GM21390 (cell line): ENCODE measurements at regions not wholly inside any gene's neighbourhood (a gene's known extent, or its start where the extent isn't known, plus 50 kb on each side); places are given as distances from the start of the nearest gene placed in this dataset.

ENCODE experiments used
- ATAC-seq: cut with Tn5 transposase; IDR thresholded peaks from one replicate; pipeline ENCODE4 v1.9.1; 2021; ENCODE audit not compliant: unreplicated experiment

DNA sequence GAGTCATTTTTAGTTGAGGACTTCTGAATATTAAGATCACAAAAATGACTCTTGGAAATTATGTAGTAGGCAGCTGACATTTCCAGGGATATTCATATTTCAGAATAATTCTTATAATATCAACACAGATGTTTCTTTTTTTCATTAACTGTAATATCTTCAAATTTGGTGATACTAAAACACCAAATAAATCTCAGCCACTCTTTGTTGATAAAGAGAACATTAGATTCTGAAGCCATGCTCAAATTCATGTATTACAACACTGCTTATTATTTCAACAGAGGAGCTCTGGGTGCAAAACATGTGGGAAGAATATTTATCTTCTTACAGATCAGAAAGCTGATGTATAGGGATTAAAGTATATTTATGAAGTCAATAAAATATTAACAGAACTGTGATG lies 355.4 kb downstream of the CRPPA start:
- ATAC-seq = no peak

DNA sequence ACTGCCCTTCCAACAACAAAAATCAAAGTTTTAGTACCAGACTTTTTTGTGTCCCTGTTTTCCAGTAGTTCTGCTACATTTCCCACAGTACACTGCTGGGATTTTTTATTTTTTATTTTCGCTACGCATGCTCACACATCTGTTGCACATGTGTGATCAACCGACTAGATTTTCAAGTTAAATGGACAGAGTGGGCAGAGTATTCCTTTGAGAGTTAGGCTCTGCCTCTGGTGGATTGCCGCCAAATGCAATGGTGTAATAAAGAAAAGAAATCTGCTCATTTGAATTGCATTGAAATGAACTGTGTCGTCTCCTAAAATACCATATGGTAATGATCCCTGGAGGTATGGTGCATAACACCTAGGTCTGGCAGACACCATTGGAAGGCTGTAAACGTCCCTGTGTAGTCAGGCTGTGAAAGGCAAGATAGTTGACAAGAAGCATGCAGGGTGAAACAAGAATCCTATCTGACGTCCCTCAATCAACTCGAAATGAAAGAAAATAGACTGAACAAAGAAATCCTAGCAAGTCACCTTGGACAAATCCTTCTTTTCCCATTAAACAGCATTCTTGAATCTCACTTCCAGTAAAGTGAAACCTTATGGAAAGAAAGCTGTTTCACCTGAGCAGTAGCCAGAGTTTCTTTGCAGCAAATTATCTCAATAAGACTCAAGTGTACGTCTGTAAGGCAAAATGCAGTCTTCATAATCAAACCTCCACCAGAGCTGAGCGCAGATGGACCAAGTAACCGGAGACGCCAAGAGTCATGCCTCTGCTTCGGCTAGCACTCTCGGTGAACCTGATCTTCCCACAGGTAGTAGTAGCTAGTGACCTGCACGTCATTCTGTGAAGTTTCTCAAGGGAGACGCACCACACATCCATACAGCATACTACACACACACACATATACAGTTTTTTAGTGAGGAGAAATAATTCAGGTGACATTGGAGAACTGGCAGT lies 357.3 kb downstream of the CRPPA start:
- no peak for ATAC-seq

DNA sequence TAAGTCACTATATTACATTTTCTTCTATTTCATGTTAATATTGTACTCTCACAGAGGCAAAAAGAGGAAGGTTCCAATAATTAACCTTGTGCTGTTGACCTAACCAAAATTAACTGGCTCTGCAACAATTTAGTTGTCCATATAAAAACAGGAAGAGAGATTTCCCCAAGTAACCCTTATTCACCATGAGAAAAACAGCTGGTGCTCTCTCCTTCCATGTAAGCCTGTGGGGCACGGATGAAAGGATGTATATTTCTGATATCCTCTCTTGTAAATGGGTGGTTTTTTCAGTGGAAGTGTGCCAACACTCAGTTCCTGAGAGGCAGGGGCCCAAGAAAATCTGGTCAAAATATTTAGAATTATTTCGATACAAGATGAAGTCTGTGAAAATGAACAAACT lies 358.1 kb downstream of the CRPPA start:
- no peak for ATAC-seq

DNA sequence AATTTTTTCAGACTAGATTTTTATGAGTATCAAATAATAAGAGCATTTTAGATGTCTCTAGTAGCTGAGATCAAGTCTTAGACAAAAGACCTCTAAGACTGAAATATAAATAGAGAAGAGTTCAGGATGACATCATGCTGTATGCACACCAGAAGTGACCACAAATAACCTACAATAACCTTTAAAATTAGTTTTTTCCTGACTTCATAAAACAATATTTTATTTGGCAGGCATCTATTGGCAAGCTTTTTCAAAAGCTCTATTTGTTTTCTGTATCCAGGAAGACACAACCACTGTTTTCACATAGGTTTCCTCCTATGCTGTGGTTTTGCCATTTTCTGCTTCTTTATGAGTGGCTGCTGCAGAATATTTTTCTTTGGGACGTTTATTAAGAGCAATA lies 359.1 kb downstream of the CRPPA start:
- ATAC-seq = no peak

DNA sequence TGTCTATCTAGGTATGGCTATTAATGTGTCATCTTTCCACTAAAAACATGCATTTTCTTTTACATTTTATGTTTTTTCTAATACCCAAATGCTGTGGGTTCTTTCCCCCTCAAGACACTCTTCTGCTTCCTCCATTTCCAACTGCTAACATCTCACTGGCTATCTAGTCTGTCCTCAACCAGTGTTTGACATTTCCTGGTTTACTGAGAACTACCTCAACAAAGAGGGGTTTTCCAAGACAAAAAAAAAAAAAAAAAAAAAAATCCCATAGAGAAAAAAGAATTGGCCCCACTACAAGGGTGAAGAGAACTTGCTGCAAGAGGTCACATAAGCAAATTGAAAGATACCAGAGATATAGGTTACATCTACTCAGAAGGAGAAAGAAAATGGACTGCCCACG lies 359.7 kb downstream of the CRPPA start:
- ATAC-seq = no peak

DNA sequence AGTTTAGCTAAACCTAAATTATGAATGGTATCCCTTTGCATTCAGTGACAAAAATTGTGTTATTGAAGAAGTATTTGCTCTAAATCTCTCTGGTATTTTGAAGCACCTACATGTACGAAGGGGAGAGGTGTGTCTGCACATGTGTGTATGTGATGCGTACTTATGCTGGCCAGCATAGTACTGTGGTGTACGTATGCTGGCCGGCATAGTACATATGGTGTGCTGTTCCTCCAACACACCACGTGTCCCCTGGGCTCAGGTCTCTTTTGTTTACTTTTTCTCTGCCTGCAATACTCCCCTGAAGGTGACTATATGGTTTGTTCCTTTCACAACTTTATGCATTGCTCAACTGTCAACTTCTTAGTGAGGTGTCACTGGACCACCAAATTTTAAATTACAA lies 360.3 kb downstream of the CRPPA start:
- no peak for ATAC-seq

DNA sequence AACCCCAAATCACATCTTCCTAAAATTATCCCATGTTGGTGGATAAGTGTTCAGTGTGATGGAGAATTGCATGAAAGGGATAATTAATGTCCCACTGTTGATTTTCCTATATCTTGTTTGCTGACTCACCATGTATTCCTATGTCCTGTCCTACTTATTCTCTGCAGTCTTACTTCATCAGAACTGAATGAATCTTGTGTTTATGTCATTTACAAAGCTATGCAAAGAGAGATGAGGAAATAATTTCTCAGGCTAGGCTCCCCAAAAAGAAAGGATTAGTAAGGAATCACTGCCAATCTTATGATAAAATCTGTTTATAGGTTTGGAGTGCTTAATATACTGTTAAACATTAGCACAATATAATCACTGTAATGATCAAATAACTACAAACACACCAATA lies 360.8 kb downstream of the CRPPA start:
- ATAC-seq = no peak

DNA sequence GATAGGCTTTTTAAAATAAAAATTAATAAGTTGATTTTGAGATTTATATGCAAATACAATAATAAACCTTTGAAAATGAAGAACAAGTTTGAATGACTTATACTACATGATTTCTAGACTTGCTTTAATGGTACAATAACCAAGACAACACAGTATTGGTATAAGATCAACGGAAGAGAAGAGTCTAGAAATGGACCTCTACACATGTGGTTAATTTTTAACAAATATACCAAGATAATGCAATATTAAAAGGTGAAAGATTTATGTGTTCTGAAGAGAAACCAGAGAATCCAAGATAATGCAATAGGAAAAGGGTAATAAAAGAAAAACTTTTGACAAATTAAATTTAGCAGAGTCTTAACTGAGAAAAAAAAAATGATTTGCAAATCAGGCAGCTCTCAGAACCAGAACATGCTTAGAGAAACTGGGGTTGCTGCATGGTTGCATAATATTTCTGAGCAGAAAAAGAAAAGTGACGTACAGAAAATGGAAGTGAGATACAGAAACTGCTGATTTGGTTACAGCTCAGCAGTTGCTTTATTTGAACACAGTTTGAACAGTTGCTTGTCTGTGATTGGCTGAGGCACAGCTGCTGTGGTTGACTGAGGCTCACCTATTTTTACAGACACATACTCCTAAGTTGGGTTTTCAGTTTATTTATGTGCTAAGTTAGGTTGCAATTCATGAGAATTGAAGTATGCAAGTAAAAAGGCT lies 365.9 kb downstream of the CRPPA start:
- ATAC-seq = peak; percentile 83

DNA sequence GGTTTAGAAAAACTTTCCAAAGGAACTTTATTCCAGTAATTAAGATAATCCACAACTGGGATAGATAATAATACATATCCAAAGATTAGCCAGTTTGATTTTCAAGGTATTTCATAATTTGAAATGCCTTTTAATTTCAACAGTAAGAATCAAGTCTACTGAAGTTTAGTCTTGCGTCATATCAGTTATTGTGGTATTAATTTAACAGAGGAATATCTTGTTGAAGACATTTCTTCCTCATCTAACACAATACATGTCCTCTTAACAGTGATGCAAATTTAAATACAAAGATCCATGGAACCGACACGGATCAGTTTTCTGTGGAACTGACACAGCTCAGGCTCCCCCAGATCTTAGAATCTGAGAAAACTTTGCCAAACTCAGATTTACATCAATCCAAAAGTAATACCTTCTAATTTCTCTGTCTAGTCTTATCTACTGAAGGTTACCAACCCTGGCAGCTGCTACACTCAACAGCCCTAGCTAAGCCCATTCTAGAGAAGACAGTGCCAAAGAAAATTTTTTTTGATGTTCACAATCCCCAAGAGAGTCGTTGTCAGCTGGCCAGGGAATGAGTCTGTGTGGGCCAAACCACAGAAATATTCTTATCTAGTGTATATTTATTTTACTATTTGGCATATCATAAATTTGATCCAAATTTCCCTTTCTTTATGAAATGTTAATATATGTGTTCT lies 365.2 kb upstream of the MEOX2 start:
- ATAC-seq = no peak

DNA sequence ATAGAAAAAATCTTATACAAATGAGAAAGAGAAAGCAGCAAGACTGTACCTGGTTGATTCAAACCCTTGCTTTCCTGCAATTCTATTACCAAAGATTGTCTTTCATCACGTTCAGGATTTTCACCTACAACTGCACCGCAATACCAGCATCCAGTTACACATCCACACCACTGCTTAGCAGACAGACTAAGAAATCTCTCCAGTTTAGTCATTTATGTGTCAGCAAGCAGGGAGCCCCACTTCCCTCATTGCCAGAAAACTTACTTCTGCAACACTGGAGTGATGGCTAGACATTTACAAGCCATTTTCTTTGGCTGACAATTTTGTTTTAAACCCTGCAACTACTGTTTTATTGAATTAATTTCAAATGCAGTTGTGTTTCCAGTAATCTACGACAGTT lies 359.6 kb upstream of the MEOX2 start:
- no peak for ATAC-seq

DNA sequence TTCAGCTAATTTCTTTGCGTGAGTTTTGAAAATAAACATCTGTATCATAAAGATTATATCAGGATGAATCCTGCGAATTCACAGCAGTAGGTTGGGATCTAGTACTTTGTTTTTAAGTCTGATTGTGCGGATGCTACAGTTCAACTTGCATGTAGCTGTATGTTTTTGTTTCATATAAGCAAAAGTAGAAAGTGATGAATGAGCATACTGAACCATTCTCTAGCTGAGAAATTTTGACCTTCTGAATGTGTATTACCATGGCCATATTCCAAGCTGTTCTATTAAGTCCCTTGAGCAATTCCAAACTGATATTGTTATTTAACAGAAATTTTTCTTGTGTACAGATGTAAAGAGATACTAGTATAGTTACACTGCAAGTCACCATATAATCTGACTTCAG lies 358.8 kb upstream of the MEOX2 start:
- ATAC-seq = no peak

DNA sequence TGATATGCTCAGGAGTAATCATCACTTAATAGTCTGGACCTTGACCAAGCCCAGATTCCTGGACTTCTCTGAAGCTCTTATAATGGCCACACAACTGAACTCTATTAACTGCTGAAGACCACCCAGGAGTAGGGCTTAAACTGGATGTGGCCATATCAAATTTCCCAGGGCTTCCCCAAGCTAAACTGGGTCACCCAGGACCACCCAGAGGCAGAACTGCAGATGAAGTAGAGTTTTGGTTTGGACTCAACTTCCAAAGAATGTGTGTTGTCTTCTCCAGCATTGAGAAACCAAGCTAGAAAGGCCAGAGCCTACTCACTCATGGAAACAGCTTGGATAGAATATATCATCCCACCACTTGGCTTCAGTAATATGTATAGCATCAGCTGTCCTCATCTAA lies 358.2 kb upstream of the MEOX2 start:
- ATAC-seq = no peak

DNA sequence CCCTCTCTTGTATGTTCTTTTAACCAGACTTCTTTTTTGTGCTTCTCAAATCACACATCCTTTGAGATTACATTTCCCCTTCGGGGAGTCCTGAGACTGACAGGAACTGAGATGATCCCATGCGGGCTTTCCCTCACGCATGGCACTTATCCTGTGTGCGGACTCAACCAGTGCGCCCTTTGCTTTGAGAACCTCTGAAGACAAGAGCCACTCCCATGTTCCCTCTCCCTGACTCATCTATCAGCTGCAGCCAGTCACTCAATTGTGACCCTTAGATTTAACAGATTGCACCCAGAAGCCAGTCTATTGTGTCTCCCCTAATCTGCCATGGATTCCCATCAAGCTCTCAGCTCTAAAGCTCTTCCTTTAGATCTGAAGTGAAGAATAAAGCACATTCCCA lies 353.9 kb upstream of the MEOX2 start:
- no peak for ATAC-seq

DNA sequence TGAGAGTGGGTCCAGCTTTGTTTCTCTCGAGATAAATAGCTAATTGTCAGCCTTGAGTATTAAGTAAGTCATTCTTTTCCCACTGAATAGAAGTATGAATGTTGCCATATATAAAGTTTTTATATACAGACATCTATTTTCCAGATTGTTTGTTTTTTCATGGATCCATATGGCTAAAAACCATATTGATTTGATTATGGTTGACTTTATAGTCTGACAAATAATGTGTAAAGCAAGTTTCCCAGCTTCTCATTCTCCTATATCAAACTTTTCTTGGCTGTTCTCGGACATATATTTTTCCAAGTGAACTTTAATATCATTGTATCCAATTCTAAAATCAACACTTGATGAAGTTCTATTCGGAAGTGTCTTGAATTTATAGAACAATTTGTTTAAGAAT lies 352.4 kb upstream of the MEOX2 start:
- ATAC-seq = no peak

DNA sequence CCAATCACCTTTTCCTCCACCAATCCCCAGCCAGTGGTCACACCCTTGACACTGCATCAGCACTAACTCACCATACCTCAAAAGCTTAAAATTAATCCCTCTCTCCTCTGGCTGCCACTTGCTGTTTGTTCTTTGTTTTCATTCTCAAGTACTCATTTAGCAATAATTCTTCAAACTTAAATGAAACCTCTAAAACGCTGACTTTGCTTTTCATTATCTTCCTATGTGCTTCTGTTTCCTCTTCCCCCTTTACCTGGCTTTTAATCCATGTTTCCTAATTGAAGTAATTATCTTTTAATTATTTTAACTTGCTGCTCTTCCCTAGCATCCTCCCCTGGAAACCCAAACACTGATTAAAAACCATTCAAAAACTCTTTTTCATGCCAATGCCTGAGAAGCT lies 348.9 kb upstream of the MEOX2 start:
- ATAC-seq = no peak

DNA sequence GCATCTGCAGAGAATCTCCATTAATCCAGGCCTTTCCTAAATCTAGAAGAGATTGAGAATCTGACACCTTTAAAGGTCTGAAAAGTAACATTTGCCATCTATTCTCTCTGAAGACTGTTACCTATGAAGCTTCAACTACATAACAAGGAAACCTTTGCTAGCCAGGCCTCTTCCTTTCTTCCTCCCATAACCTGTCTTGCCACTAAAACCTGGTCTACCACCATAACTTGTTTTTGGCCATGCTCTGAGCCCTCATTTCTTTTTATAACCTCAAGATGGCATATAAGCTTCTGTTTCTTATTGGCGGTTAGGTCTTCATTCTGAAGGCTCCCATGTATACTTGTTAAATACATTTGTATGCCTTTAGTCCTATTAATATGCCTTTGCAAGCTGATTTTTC lies 348.4 kb upstream of the MEOX2 start:
- ATAC-seq = no peak

DNA sequence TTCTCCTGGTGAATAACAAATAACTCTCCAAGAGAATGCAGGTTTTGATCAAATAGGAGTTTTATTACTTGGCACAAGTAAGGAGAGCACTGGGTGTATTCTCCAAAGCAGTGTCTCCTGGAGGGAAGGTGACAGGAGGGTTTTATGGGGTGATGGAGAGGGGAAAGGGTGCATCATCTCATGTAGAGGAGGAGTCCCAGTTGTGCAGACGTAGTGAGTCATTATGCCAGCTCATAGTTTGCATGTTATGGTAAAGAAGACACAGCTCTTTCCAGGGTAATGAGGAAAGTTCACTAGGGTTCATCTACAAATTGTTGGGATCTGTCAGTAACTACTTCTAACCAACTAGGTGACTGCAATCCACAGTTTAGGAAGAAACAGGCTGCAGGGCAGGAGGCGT lies 347.9 kb upstream of the MEOX2 start:
- no peak for ATAC-seq

DNA sequence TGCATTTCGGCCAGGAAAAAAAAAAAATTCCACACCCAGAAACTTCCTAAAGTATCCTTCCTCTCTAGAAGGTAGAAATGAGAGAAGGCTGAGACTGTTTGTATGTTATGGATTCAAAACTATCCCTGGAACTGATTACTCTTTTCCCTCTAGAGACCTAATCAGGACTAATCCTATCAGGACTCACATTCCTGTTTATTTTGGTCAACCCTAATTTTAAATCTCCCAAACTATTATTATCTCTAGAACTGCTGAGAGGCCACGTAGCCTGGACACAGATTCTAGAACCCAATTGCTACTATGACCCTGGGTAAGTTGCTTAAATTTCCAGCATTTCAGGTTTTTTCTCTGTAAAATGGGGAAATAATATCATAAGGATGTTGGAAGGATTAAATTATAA lies 346.8 kb upstream of the MEOX2 start:
- no peak for ATAC-seq

DNA sequence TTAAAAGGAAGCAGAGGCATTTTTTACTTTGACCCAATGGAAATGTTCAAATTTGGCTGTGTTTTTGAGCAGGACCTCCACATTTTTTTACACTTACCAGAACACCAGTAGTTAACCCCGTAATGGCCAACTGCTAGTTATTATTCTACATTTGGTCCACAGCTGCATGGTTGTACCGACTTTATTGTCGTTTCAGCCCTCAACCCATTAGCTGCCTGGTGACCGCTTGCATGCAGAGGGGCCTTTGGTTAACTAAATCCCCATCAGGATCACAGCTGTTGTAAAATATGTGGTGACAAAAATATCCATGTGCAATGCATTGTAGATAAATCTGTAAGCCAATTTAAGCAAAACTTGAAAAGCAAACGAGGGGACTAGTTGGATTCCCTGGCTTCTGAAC lies 342.2 kb upstream of the MEOX2 start:
- ATAC-seq = no peak

DNA sequence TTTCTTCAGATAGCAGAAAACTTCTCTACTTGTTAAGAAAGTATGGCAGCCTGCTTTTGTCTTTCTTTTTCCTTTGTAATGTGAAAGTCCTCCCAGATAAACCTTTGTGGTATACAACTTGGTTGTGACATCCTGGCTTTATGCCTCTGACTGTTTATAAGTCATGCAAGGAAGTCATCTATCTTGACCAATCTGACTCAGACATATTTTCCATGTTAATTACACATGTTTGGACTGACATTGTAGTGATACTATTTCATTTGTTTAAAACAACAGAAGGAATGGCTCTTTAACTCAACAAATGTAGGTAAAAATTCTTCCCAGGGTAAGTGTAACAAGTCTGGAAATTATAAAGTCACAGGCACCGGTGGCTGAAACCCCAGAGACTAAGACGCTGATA lies 341.6 kb upstream of the MEOX2 start:
- no peak for ATAC-seq

DNA sequence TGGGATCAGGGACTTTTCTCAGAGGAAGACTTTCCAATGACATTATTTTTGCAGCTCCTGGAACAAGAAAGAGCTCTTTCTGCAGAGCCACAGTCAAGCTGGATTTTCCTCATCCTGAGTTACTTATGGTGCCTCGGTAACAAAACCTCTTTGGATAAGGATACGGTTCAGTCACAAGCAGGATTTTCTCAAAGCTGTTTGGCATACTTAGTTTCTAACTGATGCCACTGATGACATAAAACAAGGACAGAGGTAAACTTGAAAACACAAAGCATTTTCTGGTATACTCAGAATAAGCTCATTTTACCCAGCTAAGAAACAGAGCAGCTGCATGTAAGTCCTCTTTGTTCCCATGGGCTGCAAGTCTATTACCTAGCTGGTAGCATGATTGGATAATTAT lies 340.9 kb upstream of the MEOX2 start:
- ATAC-seq = no peak
